KG1 (cell line): ENCODE measurements at regions not wholly inside any gene's neighbourhood (a gene's known extent, or its start where the extent isn't known, plus 50 kb on each side); places are given as distances from the start of the nearest gene placed in this dataset.

Experiments
- DNase-seq: peaks from one replicate; lab custom pipeline; 2025; lab: John Stamatoyannopoulos, UW

DNA sequence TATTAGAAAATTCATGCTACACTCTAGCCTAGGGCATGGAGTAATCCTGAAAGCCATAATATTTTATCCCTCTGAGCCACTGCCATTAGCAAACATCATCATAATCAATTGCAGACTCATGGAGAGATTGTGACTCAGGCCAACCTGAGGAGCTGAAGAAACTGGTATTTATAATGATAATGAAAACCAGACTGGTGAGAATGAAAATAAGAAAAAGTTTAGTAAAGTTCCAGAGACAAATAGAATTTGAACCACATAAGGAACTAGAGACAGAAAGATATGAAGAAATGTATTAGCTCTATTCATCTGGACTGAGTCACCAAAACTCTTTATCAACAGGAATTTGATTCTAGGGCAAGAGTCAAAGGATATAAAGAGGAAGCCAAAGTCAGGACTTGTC is 158.7 kb downstream of the DRD1 start:
- DNase-seq, result no peak

GRCh38 chr5:175284806-175285205 is 159.2 kb downstream of the DRD1 start:
- no peak for DNase-seq

DNA sequence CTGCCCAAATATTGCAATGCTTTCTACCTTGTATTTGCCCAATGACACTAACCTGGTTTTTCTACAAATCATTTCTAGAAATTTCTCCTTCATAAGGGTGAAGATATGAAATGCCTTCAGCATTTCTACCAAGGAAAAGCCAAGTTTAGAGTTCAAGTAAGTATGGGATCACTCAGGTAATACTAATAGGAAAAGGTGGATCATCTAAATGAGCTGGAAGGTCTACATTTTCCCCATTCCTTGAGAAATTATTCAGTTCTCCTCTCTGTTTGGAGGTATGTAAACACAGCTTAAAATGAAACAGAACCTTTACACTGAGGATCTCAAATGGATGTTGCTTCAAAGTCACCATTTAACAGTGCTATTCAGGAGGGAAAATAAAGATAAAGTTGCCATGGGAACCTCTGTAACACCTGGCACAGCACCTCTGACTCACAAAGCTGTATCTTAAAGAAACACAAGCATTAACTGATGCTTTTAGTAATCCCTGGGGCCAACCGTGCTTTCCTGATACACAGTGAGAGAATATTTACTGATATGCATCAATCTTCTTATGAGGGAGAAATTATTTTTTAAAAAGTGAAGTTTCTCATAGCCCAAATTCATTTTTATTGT is 161.3 kb downstream of the DRD1 start:
- no peak for DNase-seq

GRCh38 chr5:175281714-175282113 is 162.3 kb downstream of the DRD1 start:
- DNase-seq, result no peak

DNA sequence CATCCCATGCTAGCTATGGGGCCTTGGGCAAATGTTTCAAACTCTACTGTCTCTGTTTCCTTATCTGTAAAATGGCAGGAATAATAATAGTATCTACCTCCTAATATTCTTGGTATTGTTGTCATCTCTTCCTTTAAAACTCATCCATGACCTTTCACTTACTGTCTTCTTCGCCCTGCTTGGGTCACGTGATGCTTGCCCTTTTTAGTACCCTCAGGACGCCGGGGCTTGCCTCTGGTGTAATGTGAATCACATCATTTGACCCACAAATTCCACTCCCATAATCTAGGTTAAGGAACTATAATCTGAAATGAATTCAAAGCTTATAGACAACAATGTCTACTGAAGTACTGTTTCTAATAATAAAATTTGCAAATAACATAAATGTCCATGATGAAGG is 162.7 kb downstream of the DRD1 start:
- no peak for DNase-seq

GRCh38 chr5:175279506-175279905 is 164.5 kb downstream of the DRD1 start:
- no peak for DNase-seq

GRCh38 chr5:175275748-175276147 is 168.2 kb downstream of the DRD1 start:
- no peak for DNase-seq

- no peak for DNase-seq
Measured at GRCh38 chr5:175275097-175275496, 168.9 kb downstream of the DRD1 start.

GRCh38 chr5:175274171-175274570 is 169.8 kb downstream of the DRD1 start:
- DNase-seq, result no peak

DNA sequence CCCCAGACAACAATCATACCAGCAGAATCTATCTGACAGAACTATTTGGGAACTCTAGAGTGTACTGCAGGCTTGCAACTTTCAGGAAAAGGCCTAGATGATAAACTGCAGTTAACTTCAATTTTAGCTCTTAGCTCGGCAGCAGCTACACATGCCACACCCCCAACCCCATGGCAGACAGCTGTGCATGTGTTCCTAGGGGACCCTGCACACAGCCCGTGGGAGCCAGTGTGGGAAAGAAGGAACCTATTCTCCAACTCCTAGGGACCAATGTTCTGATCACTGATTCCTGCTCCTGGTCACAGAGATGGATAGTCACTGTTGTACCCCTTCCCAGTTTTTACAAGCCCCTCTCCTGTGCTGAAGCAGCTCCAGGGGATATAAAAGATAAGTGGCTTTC is 179.6 kb downstream of the DRD1 start:
- DNase-seq, result no peak

GRCh38 chr5:175263776-175264175 is 180.2 kb downstream of the DRD1 start:
- DNase-seq, result no peak

GRCh38 chr5:175261526-175261925 is 182.5 kb downstream of the DRD1 start:
- DNase-seq, result no peak

DNA sequence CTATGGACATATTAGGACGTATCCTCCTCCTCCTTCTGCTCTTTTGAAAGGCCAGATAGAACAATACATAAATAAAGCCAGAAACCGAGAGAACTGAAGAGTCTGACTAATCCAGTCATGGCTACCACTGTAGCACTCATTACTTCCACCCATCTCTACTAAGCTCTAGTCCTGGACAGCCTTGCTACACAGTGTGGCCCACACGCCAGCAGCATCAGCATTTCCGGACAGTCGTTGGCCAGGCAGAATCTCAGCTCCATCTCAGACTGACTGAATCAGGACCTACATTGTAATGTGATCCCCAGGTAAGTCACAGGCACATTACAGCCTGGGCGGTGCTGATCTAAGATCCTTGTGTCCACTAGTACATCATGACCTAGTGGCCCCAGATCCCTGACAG is 182.9 kb downstream of the DRD1 start:
- no peak for DNase-seq

DNA sequence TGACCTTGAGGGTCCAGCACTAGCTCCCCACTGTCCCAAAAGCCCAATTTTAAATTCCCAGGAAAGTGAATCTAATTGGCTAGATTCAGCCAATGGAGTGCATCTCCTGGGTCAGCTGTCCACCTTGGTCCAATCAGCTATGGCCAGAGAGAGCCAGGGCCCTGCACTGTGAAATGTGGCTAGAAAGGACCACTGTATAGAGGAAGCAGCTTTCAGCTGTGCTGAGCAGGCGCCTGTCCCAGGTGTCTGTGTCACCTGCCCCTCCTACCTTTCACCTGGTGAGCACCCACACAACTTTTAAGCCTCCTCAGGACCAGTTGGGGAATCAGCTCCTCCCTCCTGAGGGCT is 186.2 kb downstream of the DRD1 start:
- no peak for DNase-seq

DNA sequence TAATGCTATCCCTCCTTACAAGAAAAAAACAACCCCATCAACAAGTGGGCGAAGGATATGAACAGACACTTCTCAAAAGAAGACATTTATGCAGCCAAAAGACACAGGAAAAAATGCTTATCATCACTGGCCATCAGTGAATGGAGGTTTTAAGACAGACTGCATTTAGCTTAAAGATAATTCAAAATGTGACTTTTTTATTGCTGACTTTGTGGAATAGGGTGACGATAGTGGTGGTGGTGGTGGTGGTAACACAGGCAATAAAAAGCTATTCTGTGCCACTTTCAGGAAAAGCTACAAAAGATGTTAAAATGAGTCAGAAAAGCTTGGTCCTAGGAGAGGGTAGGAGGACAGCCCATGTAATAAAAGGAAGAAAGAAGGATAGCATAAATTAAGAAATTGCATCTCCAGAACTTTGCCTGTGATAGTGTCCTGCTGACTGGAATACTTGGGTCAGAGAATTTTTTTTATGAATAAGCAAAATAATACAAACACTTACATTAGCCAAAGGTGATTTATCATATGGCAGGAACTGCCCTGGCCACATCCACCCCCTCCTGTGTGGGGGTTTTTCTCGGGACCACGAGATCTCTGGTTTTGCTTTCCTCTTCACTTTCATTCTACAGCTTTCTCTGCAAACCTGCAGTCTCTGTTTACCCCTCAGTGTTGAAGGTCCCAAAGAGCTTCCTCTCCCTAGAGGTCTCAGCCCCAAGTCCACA is 186.7 kb downstream of the DRD1 start:
- DNase-seq, result no peak

DNA sequence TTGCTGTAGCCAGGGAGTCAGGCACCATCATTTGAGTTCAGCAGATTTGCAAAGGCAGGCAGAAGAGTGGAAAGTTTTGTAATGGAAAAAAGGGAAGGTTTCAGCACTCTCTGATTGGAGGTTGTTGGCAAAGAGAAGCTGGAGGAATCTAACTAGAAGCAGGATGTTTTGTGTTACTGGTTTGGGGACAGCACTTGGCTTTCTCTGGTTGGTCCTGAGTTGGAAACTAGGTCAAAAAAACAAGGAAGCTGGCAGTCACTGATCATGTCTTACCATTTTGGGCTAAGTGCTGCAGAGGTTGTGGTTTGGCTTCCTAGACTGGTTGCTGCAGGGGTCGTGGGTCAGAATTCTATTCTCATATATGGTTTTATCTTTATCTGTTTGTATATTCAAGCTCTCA is 189.8 kb downstream of the DRD1 start:
- no peak for DNase-seq

- DNase-seq, result no peak
Measured at GRCh38 chr5:175253597-175253996, 190.4 kb downstream of the DRD1 start.

GRCh38 chr5:175252234-175252805 is 191.7 kb downstream of the DRD1 start:
- no peak for DNase-seq

DNA sequence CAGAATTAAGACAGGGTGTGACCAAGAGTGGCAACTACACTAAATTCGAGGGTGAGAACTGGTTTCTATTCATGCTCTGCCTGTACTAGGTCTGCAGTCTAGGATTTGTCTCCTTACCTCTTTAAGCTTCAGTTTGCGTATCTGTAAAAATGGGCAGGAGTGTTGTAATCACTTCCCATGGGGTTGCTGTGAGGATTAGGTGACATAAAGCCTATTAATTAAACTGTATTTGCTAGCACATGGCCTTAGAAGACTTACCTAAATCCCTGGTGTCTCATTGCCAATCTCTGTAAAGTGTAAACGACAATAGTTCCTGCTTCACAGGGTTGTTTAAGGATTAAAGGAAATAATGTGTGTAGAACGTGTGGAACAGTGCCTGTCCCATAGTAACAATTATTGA is 193.6 kb downstream of the DRD1 start:
- no peak for DNase-seq

DNA sequence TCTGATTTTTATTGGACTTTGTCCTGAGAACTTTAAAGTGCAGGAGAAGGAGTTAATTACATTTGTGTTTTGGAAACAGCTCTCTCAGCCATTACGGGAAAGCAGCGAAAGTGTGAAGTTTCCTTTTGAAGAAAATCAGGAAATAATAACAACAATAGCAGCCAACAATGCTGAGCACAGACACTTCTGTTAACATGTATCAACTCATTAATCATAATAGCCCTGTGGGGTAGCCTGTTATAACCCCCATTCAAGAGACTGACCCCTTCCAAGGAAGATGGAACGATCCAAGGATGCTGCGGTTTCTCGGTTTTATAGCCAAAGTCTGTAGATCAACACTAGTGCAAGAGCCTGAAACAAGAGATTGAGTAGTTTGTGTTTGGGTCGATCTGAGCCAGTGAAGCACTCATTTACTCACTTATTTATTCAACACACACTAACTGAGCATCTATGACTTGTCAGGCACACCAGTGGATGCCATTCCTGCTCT is 195.5 kb downstream of the DRD1 start:
- DNase-seq, result no peak

DNA sequence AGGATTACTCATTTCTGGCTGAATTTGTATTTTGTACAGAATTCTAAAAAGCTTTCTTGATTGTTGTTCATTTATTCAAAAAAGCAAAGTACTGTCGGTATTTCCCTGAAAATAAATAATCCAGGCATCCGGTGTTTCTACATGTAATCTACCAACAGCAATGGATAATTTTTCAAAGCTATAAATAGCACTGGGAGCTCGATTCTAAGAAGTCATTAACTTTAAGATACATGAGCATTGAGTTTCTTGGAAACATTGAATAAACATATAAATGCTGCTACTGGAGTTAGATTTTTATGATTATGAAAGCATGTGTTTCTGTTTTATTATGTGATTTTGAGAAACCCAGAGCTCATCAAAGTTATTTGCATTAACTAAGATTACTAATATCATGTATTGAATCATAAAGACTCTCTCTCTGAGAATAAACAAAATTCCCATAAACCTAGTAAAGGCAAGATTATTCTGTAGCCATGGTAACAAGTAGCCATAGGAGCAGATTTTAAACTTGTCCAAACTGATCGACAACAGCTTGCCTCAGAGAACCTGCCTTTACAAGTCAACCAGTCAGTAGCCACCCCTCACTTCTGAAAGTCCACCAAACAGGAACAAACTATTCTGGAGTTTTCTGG is 197.0 kb downstream of the DRD1 start:
- DNase-seq, result no peak

GRCh38 chr5:175246242-175246888 is 197.6 kb downstream of the DRD1 start:
- no peak for DNase-seq

GRCh38 chr5:175243441-175243840 is 200.5 kb downstream of the DRD1 start:
- DNase-seq, result no peak
